ENCODE measurements at regions not wholly inside any gene's neighbourhood (a gene's known extent, or its start where the extent isn't known, plus 50 kb on each side); places are given as distances from the start of the nearest gene placed in this dataset.

DNA sequence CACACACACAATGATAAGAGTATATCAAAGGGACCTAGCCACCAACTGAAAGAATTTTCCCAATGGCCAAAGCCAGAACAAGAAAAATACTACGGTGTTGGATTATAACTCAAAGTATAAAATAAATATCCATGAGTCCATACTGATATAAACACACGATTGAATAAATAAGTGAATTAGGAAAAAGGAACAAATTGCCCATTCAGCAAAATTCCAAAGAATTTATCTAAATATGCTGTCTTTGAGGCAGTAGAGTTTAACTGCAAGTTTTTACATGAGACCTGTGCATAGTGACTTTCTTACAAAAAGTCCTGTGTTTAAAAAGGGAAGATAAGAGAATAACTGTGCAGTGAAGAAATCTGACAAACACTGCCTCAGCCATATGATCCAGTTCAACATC is 278.8 kb upstream of the PPARGC1A start:
- peaks cover 0 to 15% (median 0%) of the 10 kb centered on the region in 5 donors for H3K27me3 Mint-ChIP-seq
- H3K36me3 Mint-ChIP-seq = no peaks in the 10 kb centered on the region
- POLR2A ChIA-PET = no interaction called here
- peaks cover 0 to 24% (median 2%) of the 10 kb centered on the region in 9 donors for H3K9me3 Mint-ChIP-seq
- DNase-seq = no peak
- no peak for ATAC-seq
- H3K4me1 Mint-ChIP-seq = no peaks in the 10 kb centered on the region
- H3K4me3 Mint-ChIP-seq = no peak overlapping the region
- H3K27ac Mint-ChIP-seq = no peak overlapping the region

DNA sequence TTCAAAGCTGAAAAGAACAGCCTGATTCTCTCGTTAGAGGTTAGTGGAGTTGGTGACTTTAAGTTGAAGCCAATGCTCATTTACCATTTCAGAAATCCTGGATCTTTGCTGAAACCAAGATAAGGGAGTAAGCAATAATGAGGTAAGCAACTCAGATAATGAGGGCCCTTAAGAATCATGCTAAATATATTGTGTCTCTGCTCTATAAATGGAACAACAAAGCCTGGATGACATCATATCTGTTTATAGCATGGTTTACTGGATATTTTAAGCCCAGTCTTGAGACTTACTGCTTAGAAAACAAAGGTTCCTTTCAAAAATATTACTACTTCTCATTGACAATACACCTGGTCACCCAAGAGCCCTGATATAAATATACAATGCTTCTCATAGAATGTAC is 276.7 kb upstream of the PPARGC1A start:
- peaks cover 0 to 12% (median 0%) of the 10 kb centered on the region in 5 donors for H3K27me3 Mint-ChIP-seq
- H3K27ac Mint-ChIP-seq = no peak overlapping the region
- no peak overlapping the region for H3K4me3 Mint-ChIP-seq
- no peaks in the 10 kb centered on the region for H3K4me1 Mint-ChIP-seq
- H3K36me3 Mint-ChIP-seq = no peaks in the 10 kb centered on the region
- DNase-seq = no peak
- H3K9me3 Mint-ChIP-seq = peaks cover 0 to 26% (median 6%) of the 10 kb centered on the region in 9 donors
- no peak for ATAC-seq
- POLR2A ChIA-PET = no interaction called here

DNA sequence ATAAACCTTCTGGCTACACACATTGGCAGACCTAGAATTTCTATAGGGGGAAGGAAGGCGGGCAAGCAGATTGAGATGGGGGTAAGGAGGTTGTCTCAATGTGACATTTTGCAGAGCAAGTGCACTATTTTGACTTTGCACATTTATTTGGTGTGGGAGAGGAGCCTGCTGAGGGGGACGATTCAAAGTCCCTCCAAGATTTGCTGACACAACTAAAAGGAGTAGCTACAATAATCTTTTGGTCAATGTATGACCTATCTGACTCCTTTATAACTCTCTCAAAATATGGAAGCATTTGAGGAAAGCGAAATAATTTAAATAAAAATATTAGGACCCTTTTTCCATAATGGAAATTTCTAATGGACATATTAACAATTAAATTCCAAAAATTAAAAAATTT is 274.9 kb upstream of the PPARGC1A start:
- POLR2A ChIA-PET = no interaction called here
- H3K4me3 Mint-ChIP-seq = no peak overlapping the region
- no peaks in the 10 kb centered on the region for H3K4me1 Mint-ChIP-seq
- peaks cover 0 to 19% (median 2%) of the 10 kb centered on the region in 9 donors for H3K9me3 Mint-ChIP-seq
- H3K36me3 Mint-ChIP-seq = no peaks in the 10 kb centered on the region
- ATAC-seq (no peak), DNase-seq (no peak)
- H3K27ac Mint-ChIP-seq = no peak overlapping the region
- peaks cover 0 to 10% (median 0%) of the 10 kb centered on the region in 5 donors for H3K27me3 Mint-ChIP-seq

DNA sequence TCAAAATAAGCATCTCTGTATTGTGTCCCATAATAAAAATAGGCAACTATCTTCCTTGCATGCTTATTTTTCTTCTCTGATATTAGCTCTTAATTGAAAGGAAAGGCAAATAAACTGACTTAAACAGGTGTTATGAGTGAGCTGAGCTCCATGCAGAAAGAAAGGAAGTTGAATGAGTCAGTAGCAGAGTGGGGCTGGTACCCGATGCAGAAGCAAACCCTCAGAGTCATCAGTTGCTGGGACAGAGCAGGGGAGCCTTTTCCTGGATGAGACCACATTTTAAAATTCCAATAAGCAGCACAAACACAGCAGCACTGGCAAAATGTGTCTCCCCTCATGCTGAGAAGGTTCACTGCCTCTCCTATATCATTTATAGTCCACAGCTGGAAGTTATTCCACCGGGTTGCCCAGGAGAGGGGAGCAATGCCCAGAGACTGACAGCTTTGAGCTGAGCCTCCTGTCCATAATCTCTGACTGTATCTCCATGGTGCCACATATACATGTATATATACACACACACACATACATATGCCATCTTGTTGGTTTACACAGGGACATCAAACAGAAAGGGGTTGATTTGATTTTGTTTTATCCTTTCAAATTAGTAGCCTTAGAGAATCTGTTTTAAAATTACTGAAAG is 274.3 kb upstream of the PPARGC1A start:
- Mint-ChIP-seq H3K36me3 (no peaks in the 10 kb centered on the region), H3K4me3 (no peak overlapping the region), H3K4me1 (no peaks in the 10 kb centered on the region), H3K27ac (no peak overlapping the region), H3K9me3 (peaks cover 0 to 18% (median 2%) of the 10 kb centered on the region in 9 donors), H3K27me3 (peaks cover 0 to 10% (median 0%) of the 10 kb centered on the region in 5 donors)
- POLR2A ChIA-PET = no interaction called here
- DNase-seq (no peak), ATAC-seq (no peak)

DNA sequence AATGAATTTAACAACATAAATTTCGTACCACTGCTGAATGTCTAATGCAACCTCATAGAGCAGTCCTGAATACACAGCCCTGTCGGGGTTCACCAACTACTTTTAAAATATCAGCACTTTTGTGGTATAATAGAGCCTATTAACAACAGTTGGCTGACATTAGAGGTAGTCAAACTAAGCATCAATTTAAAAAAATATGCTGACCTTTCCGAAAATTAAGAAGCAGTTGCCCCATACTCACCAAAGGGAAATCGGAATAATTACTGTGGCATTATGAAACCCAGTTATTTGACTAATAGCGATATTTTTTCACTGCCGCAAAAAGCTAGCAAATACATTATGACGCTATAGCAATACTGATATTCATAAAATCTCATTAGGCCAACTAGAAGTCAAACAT is 273.5 kb upstream of the PPARGC1A start:
- POLR2A ChIA-PET = no interaction called here
- Mint-ChIP-seq H3K9me3 (peaks cover 0 to 15% (median 2%) of the 10 kb centered on the region in 9 donors), H3K27ac (no peak overlapping the region), H3K36me3 (no peaks in the 10 kb centered on the region), H3K4me3 (no peak overlapping the region), H3K4me1 (no peaks in the 10 kb centered on the region), H3K27me3 (peaks cover 0 to 11% (median 0%) of the 10 kb centered on the region in 5 donors)
- DNase-seq = no peak
- no peak for ATAC-seq

DNA sequence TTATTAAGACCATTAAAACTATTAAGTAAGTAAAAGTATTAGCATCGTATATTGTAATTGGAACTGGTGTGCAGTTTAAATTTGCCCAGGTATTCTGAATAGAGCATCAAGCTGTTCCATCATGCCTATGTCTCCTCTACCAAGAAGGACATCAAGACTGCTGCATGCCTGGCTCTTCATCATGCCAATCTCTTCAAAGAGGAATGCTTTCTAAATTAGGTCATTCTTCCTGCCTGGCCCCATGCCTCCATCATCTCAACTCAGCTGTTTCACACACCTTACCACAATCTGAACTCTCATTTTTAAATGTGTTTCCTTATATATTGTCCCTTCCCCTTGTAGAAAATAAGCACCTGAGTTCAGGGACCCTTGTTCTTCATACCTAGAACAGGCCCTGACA is 270.5 kb upstream of the PPARGC1A start:
- H3K36me3 Mint-ChIP-seq = no peaks in the 10 kb centered on the region
- DNase-seq = no peak
- H3K4me3 Mint-ChIP-seq = no peak overlapping the region
- H3K4me1 Mint-ChIP-seq = peaks cover 0 to 3% (median 0%) of the 10 kb centered on the region in 4 donors
- no peak overlapping the region for H3K27ac Mint-ChIP-seq
- H3K9me3 Mint-ChIP-seq = peaks cover 0 to 18% (median 5%) of the 10 kb centered on the region in 9 donors
- POLR2A ChIA-PET = no interaction called here
- H3K27me3 Mint-ChIP-seq = peaks cover 0 to 14% (median 0%) of the 10 kb centered on the region in 5 donors
- ATAC-seq = no peak

DNA sequence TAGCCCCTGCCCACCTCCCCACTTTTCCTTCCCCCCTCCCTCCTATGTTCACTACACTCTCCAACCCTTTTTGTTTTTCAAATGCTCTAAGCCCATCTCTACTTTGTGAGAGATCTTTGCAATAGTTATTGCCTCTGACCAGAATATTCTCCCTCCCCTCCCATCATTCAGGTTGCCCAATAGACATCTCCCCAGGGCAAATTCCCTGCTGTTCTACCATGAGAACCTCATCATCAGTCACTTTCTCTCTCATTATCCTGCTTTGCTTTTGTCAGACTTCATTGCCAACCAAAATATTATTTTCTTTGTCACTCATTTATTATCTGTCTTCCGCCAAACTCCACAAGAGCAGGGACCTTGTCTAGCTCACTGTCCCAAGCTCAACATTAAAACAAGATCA is 268.2 kb upstream of the PPARGC1A start:
- no peak for DNase-seq
- H3K27me3 Mint-ChIP-seq = peaks cover 0 to 9% (median 0%) of the 10 kb centered on the region in 5 donors
- H3K4me1 Mint-ChIP-seq = peaks cover 0 to 3% (median 0%) of the 10 kb centered on the region in 4 donors
- no peak overlapping the region for H3K27ac Mint-ChIP-seq
- H3K36me3 Mint-ChIP-seq = no peaks in the 10 kb centered on the region
- H3K4me3 Mint-ChIP-seq = no peak overlapping the region
- POLR2A ChIA-PET = no interaction called here
- H3K9me3 Mint-ChIP-seq = peaks cover 0 to 18% (median 5%) of the 10 kb centered on the region in 9 donors
- ATAC-seq = no peak

DNA sequence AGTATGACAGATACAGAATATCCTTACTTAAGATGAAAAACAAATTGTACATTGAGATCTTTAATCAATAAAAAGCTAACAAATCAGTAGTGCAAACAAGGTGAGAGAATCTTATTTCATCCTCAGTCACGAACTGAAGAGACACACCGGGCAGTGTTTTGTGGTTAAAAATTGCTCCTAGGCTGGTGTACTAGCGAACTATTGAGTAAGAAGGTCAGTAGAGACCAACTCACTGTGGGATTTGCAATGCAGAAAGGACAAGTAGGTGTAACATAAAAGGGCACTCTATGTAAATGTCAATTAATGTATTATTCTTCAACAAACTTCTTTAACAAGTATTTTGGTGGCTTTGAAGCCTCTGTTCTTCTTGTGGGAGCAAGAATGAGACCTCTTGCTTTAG is 260.2 kb upstream of the PPARGC1A start:
- no peak for ATAC-seq

DNA sequence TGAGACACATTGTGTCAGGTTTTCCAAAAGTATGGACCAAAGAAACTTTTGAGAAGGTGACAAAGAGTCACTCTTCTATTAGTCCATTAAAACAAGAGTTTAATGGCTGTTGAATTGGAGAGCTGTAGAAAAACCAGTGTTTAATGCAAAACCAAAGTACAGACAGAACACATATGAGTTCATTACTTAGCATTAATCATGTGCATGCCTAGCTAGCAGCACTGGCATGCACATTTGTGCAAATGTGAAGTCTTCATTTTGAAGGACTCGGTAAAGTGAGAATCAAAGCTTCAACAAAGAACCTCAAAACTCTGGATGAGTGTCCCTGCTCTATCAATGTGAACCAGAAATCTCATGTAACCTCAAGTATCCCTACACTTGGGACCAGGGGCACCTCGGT is 256.3 kb upstream of the PPARGC1A start:
- POLR2A ChIA-PET = no interaction called here
- no peak overlapping the region for H3K27ac Mint-ChIP-seq
- no peak overlapping the region for H3K4me3 Mint-ChIP-seq
- ATAC-seq = no peak
- no peaks in the 10 kb centered on the region for H3K4me1 Mint-ChIP-seq
- DNase-seq = no peak
- no peaks in the 10 kb centered on the region for H3K36me3 Mint-ChIP-seq
- H3K27me3 Mint-ChIP-seq = peaks cover 0 to 1% (median 0%) of the 10 kb centered on the region in 5 donors
- peaks cover 0 to 4% (median 0%) of the 10 kb centered on the region in 9 donors for H3K9me3 Mint-ChIP-seq

More for the DNA sequence above, 260.2 kb upstream of the PPARGC1A start:
- Mint-ChIP-seq H3K9me3 (peaks cover 0 to 4% (median 0%) of the 10 kb centered on the region in 9 donors), H3K36me3 (no peaks in the 10 kb centered on the region), H3K27ac (no peak overlapping the region), H3K4me1 (no peaks in the 10 kb centered on the region), H3K27me3 (peaks cover 0 to 1% (median 0%) of the 10 kb centered on the region in 5 donors), H3K4me3 (no peak overlapping the region)
- DNase-seq = no peak
- POLR2A ChIA-PET = no interaction called here

DNA sequence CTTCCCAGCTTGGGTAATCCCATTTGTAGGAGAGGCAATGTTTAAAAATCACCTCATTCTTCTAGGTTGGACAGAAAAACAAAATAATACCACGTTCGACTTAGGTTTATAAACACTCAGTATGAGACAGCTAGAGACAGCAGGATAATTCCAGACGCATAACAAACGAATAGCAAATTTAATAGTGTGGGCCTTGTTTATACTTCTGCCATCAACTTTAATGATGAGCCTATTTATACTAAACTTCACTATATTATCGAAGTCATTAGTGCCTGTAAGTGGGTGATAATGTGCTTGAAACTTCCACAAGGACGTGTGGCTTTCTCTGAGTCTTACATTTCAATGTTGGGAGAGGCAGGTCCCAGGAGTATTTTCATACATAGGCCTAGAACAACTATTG is 255.7 kb upstream of the PPARGC1A start:
- Mint-ChIP-seq H3K27ac (no peak overlapping the region), H3K36me3 (no peaks in the 10 kb centered on the region), H3K27me3 (no peaks in the 10 kb centered on the region), H3K4me1 (no peaks in the 10 kb centered on the region), H3K9me3 (peaks cover 0 to 4% (median 0%) of the 10 kb centered on the region in 9 donors), H3K4me3 (no peak overlapping the region)
- POLR2A ChIA-PET = no interaction called here
- DNase-seq (no peak), ATAC-seq (no peak)

DNA sequence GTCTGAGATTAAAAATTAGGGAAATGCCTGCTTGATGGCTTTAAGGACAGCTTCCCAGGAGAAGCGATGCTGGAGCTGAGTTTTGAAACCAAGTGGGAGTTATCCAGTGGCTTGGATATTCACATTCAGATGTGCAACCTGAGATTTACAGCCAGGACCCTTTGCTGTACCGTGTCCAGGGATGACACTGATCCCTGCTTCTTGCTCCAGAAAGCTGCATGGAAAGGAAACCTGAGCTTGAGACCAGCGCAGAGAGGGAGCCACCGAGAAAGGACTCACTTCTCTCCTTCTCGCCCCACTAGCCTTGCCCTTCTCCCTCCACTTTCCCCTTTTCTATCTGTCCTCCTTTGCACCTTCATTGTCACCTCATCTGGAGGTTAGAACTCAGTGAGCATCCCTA is 254.5 kb upstream of the PPARGC1A start:
- ATAC-seq (no peak), DNase-seq (no peak)
- no peak overlapping the region for H3K27ac Mint-ChIP-seq
- no peaks in the 10 kb centered on the region for H3K36me3 Mint-ChIP-seq
- no peak overlapping the region for H3K4me3 Mint-ChIP-seq
- H3K9me3 Mint-ChIP-seq = peaks cover 0 to 4% (median 0%) of the 10 kb centered on the region in 9 donors
- no peaks in the 10 kb centered on the region for H3K4me1 Mint-ChIP-seq
- POLR2A ChIA-PET = no interaction called here
- H3K27me3 Mint-ChIP-seq = peaks cover 0 to 2% (median 0%) of the 10 kb centered on the region in 5 donors

DNA sequence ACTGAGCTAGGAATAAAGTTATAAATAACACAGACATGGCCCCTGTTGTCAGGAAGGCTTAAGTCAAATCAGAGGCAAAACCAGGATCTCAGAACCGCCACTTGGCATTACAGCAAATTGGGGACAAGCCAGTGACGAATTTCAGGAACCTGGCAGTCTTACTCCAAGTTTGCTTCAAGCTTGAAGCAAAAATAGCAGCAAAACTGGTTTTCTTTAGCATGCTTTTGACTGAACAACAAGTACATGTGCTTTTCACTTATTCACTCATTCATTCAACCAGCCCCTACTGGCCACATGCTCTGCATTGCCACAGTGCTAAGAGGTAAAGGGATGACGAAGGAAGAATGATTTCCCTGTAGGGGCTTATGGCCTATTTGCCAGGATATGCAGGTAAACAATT is 253.9 kb upstream of the PPARGC1A start:
- DNase-seq = no peak
- Mint-ChIP-seq H3K9me3 (peaks cover 0 to 4% (median 0%) of the 10 kb centered on the region in 9 donors), H3K27me3 (peaks cover 0 to 2% (median 0%) of the 10 kb centered on the region in 5 donors), H3K4me3 (no peak overlapping the region), H3K4me1 (no peaks in the 10 kb centered on the region), H3K27ac (no peak overlapping the region), H3K36me3 (no peaks in the 10 kb centered on the region)
- POLR2A ChIA-PET = no interaction called here
- no peak for ATAC-seq

DNA sequence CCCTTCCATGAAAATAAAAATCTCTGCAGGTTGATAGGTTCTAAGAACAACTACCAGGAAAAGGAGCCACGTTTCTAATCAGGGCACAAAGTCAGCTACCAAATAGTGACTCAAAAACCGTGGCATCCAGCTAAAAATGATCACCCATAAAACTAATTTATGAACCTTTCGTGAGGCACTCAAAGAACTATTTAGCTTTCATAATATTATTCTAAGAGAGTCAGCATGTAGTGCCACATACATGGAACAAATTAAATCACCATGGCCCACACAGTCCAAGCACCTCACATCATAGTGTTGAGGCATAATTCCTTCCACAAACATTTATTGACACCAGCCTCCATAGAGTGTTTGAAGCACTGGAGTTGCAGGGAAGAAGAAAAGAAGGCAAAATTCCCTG is 252.0 kb upstream of the PPARGC1A start:
- Mint-ChIP-seq H3K27ac (no peak overlapping the region), H3K9me3 (peaks cover 0 to 4% (median 0%) of the 10 kb centered on the region in 9 donors), H3K27me3 (peaks cover 0 to 2% (median 0%) of the 10 kb centered on the region in 5 donors), H3K4me3 (no peak overlapping the region), H3K36me3 (no peaks in the 10 kb centered on the region), H3K4me1 (no peaks in the 10 kb centered on the region)
- ATAC-seq (no peak), DNase-seq (no peak)
- POLR2A ChIA-PET = no interaction called here

DNA sequence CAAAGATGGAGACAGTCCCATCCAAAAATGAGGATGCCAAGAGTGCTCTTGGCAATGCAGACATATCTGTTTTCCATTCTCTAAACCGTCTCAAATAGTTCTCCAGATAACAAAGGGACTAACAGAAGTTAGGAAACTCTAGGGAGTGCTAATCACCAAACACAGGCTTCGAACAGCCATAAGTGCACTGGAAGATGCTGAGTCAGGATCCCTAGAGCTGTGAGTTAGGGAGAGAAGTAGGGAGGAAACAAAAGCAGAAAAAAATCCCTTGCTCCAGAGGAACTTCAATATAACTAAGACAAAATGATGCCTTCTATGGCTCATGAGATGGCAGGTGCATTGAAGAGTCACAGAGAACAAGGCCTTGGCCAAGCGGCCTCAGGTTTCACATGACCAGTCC is 251.0 kb upstream of the PPARGC1A start:
- no peak overlapping the region for H3K27ac Mint-ChIP-seq
- peaks cover 0 to 2% (median 0%) of the 10 kb centered on the region in 5 donors for H3K27me3 Mint-ChIP-seq
- H3K9me3 Mint-ChIP-seq = peaks cover 0 to 4% (median 0%) of the 10 kb centered on the region in 9 donors
- no peak for DNase-seq
- ATAC-seq = no peak
- no peaks in the 10 kb centered on the region for H3K4me1 Mint-ChIP-seq
- POLR2A ChIA-PET = no interaction called here
- no peaks in the 10 kb centered on the region for H3K36me3 Mint-ChIP-seq
- no peak overlapping the region for H3K4me3 Mint-ChIP-seq
